ENCODE measurements at regions not wholly inside any gene's neighbourhood (a gene's known extent, or its start where the extent isn't known, plus 50 kb on each side); places are given as distances from the start of the nearest gene placed in this dataset.

GRCh38 chr16:52247737-52248136 is 299.2 kb downstream of the TOX3 start:
- TF ChIP-seq ZFX (IDR thresholded peaks at IDR 0.05; ENCODE audit: borderline replicate concordance) = no peak
- TF ChIP-seq, protein P1, sequence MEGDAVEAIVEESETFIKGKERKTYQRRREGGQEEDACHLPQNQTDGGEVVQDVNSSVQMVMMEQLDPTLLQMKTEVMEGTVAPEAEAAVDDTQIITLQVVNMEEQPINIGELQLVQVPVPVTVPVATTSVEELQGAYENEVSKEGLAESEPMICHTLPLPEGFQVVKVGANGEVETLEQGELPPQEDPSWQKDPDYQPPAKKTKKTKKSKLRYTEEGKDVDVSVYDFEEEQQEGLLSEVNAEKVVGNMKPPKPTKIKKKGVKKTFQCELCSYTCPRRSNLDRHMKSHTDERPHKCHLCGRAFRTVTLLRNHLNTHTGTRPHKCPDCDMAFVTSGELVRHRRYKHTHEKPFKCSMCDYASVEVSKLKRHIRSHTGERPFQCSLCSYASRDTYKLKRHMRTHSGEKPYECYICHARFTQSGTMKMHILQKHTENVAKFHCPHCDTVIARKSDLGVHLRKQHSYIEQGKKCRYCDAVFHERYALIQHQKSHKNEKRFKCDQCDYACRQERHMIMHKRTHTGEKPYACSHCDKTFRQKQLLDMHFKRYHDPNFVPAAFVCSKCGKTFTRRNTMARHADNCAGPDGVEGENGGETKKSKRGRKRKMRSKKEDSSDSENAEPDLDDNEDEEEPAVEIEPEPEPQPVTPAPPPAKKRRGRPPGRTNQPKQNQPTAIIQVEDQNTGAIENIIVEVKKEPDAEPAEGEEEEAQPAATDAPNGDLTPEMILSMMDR (IDR thresholded peaks at IDR 0.05) = no peak
